HG03066 (cell line): ENCODE measurements at regions not wholly inside any gene's neighbourhood (a gene's known extent, or its start where the extent isn't known, plus 50 kb on each side); places are given as distances from the start of the nearest gene placed in this dataset.

Experiments
- ATAC-seq: cut with Tn5 transposase; IDR thresholded peaks from one replicate; pipeline ENCODE4 v1.9.1; 2021; ENCODE audit warnings: low read depth; ENCODE audit not compliant: unreplicated experiment

GRCh38 chr5:18023986-18024385 lies 389.7 kb downstream of the TAF11L14 start:
- no peak for ATAC-seq

GRCh38 chr5:18024542-18024941 lies 390.3 kb downstream of the TAF11L14 start:
- no peak for ATAC-seq

DNA sequence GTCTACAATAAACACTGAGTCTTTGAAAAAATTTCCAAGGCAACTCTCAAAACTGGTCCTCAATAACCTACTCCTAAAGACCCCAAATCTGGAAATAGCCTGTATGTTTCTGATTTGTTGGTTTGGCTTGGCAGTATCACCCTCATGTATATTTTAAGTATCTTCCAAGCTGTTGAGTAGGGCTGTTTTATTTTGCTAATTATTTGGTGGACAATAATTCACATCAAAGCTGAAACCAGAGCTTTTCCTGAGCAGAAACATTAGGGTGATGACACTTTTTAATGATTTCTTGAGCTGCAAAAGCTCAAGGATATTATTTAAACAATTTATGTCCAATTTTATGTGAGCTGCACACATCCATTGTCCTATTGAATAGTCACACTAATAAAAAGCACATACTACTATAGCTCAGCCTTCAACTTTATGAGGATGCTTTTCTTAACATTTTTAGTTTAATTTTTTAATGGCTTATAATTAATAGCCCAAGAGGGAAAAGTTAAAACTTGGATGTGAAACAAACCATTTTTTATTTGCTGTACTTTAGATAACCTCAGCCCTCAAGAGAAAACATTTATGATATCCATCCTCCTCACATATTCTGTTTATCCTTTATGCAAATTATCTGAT lies 393.1 kb downstream of the TAF11L14 start:
- ATAC-seq = no peak

DNA sequence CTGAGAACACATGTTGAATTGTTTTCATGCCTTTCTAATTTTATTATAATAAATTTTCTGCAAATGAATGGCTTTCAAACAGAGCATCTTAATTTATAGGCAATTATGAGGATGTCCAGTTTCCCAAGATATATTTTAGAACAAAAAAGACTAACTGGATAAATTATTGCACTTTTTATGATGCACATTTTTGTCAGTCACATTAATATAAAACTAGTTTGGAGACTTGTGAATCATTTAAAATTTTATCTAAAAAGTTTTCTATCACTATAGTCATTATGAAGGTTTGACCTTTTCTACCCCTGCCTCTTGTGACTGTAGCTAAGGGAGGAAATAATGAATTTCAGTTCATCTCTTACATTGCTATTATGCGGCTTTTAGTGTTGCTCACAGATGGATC lies 393.8 kb downstream of the TAF11L14 start:
- no peak for ATAC-seq

GRCh38 chr5:18032744-18033143 lies 398.5 kb downstream of the TAF11L14 start:
- no peak for ATAC-seq

GRCh38 chr5:18036531-18036930 lies 402.3 kb downstream of the TAF11L14 start:
- ATAC-seq = no peak

- ATAC-seq = no peak
Measured at GRCh38 chr5:18037718-18038117, 403.5 kb downstream of the TAF11L14 start.

GRCh38 chr5:18043344-18043743 lies 409.1 kb downstream of the TAF11L14 start:
- ATAC-seq = no peak

GRCh38 chr5:18048449-18048848 lies 414.2 kb downstream of the TAF11L14 start:
- no peak for ATAC-seq

GRCh38 chr5:18050345-18050744 lies 416.1 kb downstream of the TAF11L14 start:
- no peak for ATAC-seq

DNA sequence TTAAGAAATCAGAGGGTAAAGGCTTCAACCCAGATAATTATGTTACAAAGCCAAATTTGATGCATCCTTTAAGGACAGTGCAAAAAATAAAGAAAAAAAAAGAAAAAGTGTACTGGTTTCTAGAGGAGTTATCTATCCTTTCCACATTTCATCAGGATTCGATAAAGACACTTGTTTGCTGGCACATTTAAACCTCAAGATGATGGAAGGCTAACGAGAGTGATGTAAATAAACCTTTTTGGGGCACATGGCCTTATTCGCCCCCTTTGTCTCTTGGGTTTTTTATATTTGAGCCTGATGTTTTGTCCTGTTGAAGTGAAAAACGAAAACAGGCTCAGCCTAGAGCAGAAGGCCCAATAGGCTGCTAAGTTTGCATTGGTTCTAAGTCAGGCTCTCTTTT lies 416.5 kb downstream of the TAF11L14 start:
- no peak for ATAC-seq

DNA sequence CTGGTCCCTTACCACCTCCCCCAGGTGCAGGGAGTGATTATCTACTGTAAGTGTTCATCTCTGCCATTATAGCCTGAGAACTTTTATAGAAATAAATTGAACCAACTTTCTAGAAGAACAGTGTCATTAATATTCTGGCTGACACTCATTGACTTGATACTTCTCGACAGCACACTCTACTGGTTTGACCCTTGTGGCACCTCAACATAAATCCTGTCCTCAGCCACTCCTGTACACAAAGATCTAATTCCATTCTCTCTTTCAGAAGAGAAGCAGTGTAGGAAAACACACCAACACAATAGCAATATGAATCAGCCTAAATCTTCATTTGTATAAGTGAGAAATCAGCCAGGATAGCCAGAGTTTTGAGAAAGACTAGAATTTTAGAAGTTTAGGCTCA lies 417.7 kb downstream of the TAF11L14 start:
- ATAC-seq = no peak

GRCh38 chr5:18052569-18052968 lies 418.3 kb downstream of the TAF11L14 start:
- ATAC-seq = no peak

GRCh38 chr5:18057725-18058124 lies 423.5 kb downstream of the TAF11L14 start:
- no peak for ATAC-seq

- no peak for ATAC-seq
Measured at GRCh38 chr5:18067615-18068014, 433.4 kb downstream of the TAF11L14 start.

DNA sequence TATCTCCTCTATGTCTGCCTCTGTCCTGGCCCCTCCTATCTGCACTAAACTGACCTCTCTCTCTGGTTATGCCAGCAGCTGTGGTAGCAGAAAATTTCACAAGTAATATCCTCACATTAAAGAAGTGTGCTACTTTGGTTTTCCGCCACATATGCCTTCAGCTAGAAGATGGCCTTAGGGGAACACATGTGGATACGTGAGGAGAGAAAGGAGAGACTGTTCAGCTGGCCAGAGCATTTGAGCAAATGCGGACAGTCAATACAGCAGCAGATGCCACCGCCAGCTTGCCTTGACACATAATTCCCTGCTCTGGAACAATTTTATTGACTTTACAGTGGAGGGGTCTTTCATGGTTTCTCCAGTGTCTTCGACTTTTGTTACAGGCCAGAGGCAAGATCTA lies 434.6 kb downstream of the TAF11L14 start:
- no peak for ATAC-seq

- ATAC-seq = no peak
Measured at GRCh38 chr5:18069790-18070189, 435.5 kb downstream of the TAF11L14 start.

DNA sequence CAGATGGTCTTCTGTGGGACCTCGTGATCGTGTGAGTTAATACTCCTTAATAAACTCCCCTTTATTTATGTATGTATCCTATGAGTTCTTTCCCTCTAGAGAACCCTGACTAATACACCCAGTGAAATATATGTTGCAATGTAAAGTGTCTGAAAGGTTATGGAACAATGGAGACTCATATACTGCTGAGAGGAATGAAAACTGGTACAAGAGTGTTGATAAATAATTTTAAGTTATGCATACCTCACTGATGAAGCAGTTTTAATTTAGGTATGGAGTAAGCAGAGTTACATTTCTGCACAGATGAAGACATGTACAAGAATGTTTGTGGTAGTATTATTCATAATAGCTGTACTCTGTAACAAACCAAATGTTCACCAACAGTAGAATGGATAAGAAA lies 438.3 kb downstream of the TAF11L14 start:
- ATAC-seq = no peak

- ATAC-seq = no peak
Measured at GRCh38 chr5:18074961-18075360, 440.7 kb downstream of the TAF11L14 start.

- ATAC-seq = no peak
Measured at GRCh38 chr5:18078157-18078556, 443.9 kb downstream of the TAF11L14 start.

GRCh38 chr5:18079831-18080230 lies 445.6 kb downstream of the TAF11L14 start:
- ATAC-seq = no peak

DNA sequence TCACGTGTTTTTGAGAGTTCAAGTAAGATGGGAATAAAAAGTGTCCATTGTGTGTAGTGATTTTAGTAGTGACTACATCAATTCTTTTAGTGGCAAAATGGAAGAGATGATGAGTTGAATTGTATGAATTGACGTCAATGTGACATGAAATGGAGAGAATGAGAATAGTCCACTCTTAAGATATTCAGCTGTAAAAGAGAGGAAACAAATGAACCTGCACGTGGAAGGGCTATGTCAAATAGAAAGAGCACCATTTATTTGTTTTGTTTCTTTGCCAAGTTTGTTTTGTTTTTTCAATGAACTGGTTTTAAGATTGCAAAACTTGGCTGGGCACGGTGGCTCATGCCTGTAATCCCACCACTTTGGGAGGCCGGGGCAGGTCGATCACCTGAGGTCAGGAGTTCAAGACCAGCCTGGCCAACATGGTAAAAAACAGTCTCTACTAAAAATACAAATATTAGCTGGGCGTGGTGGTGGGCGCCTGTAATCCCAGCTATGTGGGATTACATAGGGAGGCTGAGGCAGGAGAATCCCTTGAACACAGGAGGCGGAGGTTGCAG lies 453.8 kb downstream of the TAF11L14 start:
- no peak for ATAC-seq

DNA sequence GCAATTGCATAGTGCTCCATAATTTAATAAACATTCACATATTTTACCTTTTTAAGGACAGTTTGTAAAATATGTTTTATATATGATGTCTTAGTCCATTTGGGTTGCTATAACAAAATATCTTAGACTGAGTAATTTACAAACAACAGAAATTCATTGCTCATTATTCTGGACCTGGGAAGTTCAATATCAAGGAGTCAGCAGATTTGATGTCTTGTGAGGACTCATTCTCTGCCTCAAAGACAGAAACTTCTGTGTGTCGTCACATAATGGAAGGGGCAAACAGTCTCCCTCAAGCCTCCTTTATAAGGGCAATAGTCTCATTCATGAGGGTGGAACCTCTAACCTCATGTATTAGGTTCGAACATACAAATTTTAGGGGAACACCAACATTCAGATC lies 455.9 kb downstream of the TAF11L14 start:
- ATAC-seq = no peak
